ENCODE measurements at regions not wholly inside any gene's neighbourhood (a gene's known extent, or its start where the extent isn't known, plus 50 kb on each side); places are given as distances from the start of the nearest gene placed in this dataset.

DNA sequence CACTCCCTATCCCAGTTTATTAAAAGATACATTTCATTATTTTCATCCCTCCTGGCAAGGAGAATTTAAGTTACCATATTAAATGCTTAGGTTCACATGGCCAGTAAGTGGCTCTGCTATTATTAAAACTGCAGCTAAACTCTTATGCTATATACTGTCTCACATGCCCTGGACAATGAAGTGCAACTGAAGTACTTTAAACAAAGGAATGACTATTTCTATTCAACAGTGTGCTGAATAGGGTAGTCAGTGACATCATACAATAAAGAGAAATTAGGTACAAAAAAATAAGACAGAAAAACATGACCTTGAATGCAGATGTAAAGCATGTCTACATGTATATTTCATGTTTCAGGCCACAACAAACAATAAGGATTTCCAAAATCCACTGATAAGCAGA is 282.6 kb upstream of the SMC2 start:
- TF ChIP-seq, protein P1, sequence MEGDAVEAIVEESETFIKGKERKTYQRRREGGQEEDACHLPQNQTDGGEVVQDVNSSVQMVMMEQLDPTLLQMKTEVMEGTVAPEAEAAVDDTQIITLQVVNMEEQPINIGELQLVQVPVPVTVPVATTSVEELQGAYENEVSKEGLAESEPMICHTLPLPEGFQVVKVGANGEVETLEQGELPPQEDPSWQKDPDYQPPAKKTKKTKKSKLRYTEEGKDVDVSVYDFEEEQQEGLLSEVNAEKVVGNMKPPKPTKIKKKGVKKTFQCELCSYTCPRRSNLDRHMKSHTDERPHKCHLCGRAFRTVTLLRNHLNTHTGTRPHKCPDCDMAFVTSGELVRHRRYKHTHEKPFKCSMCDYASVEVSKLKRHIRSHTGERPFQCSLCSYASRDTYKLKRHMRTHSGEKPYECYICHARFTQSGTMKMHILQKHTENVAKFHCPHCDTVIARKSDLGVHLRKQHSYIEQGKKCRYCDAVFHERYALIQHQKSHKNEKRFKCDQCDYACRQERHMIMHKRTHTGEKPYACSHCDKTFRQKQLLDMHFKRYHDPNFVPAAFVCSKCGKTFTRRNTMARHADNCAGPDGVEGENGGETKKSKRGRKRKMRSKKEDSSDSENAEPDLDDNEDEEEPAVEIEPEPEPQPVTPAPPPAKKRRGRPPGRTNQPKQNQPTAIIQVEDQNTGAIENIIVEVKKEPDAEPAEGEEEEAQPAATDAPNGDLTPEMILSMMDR (IDR thresholded peaks at IDR 0.05): no peak
- TF ChIP-seq EP300 (IDR thresholded peaks at IDR 0.05): no peak

All from stomach (tissue), 4 donors.